ENCODE measurements at regions not wholly inside any gene's neighbourhood (a gene's known extent, or its start where the extent isn't known, plus 50 kb on each side); places are given as distances from the start of the nearest gene placed in this dataset.
A peak's percentile ranks its signal among the peaks of the same experiment; 100 is the strongest.

DNA sequence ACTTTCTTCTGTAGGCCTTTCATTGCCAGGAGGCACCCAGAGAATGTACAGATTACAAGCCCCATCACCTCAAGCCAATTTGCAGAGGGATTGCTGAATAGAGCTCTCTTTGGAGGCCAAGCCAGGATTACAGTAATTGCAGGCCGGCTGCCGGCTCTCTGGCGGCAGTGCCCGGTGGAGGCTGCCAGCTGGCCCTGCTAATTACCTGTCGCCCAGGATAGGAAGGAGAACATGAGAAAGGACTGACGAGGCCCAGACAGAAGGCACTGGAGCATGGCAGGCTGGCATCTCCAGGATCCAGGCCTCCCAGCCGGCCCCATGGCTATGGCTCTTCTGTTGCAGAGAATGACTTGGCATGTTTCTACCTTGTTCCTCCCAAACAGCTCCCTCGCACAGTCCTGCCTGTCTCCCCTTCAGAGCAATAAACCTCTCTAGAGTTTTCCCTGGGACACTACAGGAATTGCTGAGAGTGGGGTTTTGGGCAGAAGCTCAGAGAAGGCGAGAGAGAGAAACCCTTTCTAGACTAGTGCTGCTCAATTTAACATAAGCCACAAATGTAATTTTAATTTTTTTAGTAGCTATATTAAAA lies 273.6 kb upstream of the PROK2 start:
- peak; percentile 2 for DNase-seq

DNA sequence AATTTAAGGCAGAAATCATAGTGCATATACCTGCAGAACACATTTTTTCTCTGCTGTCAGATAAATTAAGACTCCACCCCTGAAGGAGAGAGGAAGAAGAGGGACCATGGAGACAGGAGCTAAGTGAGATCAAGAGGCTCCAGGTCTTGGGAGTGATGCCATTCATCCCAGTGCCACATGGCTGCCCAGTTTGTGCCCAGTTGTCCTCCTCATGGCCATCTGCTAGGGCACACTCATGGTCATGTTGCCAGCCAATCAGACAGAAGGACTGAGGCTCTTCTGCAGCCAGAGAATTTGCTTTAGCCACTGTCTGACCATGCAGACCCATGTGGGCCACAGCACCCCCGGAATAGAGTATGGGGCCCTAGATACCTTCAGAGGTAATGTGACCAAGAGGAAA lies 270.5 kb upstream of the PROK2 start:
- DNase-seq = no peak

DNA sequence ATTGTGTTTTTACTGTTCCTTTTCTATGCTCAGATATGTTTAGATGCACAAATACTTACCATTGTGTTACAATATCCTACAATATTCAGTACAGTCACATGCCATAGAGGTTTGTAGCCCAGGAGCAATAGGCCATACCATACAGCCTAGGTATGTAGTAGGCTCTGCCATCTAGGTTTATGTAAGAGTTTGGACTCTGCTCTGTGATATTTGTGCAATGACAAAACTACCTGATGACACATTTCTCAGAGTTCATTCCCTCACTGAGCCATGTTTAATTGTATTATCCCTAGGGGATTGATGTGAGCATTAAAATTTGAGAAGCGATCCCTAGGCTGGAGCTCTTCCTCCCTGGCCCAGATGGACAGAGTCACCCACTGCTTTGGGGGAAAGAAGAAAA lies 270.0 kb upstream of the PROK2 start:
- no peak for DNase-seq

DNA sequence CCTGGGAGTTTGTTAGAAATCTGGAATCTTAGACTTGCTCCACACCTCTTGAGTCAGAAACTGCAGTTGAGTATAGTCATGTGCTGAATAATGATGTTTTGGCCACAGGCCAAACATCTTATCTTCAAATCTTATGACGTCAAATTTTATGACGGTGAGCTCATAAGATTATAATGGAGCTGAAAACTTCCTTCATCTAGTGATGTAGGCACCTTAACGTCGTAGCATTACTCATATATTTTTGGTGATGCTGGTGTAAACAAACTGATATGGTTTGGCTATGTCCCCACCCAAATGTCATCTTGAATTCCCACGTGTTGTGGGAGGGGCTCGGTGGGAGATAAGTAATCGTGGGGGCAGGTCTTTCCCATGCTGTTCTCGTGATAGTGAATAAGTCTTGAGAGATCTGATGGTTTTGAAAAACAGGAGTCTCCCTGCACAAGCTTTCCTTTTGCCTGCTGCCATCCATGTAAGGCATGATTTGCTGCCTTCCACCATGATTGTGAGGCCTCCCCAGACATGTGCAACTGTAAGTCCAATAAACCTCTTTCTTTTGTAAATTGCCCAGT lies 268.0 kb upstream of the PROK2 start:
- no peak for DNase-seq

DNA sequence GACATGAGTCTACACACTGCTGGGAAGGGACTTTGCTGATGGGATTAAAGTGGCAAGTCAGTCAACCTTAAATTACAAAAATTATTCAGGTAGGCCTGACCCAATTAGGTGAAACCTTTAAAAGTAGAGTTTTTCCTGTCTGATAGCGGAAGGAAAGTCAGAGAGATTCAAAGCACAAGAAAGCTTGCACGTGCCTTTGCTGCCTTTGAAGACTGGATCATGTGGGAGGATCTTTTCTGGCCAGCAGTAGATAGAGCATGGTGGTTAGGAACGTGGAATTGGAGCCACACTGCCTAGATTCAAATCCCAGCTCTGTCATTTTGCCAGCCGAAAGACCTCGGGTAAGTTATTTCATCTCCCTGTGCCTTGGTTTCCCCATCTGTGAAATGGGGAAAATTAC lies 265.8 kb upstream of the PROK2 start:
- DNase-seq = no peak

DNA sequence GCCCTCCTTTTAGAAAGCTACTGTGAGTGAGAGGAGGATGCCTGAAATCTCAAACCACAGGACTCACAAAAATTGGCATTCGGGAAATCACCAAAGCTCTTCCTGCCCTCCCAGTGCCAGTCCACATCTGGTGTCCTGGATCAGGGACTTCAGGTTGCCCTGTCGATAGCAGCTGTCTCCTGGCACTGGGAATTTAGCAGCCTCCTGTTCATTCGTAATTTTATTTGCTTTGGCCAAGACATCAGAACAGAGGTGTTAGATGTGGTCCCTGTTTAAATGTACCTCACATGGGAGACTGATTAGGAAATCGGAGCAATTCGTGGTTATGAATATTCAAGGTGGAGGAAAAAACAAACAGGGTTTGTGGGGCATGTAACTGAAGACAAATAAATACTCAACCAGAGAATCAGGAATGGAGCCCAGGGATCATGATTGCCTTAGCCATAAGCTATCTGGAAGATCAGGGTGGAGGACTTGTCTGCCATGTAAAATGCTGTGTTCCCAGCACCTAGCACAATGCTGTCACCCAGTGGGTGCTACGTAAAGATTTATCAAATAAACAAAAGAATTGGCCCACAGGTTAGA lies 265.2 kb upstream of the PROK2 start:
- DNase-seq = no peak

DNA sequence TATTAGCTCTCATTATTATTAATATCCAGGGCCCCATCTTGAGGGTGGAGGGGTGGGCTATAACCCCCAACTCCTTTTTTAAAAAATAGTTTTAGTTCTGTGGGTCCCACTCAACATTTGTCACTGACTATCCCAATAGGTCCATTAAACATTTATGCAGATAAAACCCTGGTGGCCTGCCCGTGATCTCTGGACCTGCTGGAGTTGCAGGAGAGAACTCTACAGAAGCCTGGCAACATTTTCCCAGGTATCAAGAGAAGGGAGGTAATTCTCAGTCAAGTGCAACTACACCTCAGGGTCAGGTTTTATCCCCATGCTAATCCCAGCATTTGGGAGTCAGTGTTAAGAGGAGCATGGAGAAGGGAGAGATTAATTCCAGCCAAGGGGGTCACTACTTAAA lies 264.4 kb upstream of the PROK2 start:
- DNase-seq = no peak

DNA sequence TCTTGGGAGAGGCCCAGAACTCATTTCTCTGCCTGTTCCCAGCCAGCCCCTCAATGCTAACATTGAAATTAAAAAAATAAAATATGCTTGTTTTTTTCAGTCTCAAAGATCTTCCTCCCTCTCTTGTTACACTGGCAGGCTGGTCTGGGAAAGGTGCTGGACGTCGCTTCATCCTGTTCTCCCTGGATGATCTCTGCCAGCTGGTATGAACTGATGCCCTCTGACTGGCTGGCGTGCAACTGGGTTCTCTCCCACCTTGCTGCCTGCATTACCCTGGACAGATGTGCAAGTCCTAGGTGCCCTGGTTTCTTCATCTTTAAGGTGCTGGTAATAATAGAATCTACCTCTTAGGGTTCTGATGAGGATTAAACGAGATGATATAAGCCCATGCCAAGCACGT lies 263.9 kb upstream of the PROK2 start:
- no peak for DNase-seq

DNA sequence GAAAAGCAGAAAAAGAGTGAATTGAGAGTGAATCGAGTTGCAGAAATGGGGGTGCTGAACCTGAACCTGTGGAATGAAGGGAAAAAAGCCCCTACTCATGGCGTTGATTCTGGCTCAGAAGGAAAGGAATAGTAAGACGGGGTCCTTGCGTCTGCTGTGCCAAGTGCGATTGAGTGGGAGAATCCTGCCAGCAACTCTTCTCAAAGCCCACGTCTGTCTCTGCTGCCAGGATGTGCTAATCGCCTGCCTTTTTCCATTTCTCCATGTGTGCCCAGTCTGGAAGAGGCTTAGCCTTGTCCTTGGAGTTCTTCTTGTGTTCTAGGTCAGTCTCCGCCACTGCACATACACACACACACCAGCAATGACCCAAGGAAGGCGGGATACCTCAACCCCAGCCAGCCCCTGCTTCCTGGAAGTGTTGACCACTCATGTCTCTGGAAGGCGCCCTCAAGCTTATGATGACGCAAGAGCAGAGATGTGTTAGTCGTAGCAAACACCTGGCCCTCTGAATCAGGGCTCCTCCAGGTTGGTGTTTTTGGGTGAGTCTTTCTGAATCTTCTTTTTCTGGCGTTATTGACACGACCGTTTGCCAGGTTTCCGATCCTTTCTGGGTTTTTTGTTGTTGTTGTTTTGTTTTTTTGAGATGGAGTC lies 262.4 kb upstream of the PROK2 start:
- no peak for DNase-seq

DNA sequence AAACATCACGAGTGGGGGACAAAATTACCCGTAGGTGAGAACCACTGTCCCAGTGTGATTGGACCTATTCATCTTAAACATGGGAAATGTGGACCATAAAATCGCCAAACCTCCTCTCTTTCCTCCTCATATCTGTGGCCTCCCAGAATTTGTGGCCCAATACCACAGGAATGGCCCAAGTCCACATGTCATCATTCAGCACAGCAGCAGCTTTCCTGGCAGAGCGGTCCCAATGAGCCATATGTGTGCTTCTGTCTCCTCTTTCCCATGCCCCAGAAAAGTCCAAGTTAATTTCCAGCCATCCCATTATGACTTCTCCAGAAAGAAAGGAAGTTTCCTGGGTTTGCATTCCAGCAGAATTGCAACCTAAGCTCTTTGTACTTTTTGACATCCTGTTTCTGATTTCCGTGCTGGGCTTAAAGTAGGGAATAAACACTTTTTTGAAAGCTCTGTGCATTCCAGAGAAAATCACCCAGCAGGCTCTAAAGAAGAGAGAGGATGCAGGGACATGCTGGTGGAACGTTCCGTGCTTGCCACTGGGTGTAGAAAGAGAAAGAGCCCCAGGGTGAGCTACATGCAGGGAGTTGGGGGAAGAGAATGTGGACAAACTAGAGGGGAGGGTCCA lies 259.4 kb upstream of the PROK2 start:
- no peak for DNase-seq

DNA sequence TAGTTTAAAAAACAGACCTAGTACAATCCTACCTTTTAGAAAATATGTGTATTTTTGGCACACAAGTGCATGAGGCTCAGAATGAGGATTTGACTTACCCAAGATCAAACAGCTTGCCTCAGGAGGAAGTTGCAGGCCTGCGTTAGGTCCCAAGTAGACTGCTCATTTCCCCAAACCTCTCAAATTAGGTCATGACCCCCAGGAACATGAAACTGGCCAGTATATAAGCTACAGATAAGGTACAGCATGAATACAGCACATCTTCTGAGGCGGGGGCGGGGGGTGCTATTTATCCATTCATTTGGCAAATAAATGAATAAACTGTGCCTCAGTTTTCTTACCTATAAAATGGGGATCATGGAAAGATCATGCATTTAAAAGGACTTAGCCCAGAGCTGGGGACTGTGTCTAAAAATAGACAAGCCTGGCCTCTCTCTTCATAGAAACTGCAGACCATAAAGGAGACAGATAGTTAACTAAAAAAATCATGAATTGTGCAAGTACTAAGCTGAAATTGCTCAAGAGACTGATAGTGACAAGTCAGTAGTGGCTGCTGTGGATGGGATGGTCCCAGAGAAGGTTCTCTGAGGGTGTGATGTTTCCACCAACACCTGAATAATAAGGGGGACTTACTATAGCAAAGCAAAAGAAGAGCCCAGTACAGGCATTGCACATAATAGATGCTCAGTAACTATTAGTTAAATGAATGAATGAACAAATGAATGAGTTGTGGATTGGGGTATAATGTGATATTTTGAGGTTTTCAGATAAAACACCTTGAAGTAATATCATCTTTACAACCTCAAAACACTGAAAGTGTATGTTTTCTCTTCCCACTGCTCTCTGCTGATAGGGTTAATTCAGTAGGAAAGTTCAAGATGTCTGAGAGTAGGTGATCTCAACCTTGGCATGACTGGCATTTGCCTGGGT lies 258.5 kb upstream of the PROK2 start:
- no peak for DNase-seq

DNA sequence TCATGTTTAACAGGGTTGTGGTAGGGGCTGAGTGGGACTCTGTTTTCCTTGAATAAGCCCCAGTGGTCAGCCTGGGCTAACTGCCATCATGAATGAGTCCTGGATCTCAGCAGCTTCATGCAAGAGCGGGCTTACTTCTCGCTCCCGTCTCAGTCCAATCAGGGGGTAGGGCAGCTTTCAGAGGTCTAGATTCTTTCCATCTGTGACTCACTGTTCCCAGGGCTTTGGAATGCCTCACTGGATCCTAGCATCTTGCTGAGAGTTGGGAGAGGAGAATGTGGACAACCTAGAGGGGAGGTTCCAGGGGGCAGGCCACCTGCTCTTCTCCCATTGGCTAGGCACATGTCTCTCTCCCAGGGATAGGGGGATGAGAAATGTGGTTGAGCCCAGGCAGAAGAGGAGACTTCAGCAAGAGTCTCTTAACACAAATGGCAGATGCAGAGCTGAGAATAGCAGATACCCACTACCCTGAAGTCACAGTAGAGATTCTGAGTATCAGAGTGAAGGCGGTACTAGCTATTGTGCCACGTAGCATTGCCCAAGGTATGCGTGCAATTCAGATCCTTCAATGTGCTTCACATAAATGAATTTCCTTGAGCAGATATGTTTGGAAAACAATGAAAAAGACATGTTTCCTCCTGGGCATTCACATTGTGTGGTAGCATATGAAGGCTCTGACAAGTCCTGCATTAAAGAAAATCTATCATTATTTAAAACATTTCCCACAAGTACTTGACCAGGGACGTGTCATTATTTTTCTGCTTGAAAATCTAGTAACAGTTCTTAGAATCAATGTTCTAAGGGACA lies 257.7 kb upstream of the PROK2 start:
- DNase-seq = no peak

DNA sequence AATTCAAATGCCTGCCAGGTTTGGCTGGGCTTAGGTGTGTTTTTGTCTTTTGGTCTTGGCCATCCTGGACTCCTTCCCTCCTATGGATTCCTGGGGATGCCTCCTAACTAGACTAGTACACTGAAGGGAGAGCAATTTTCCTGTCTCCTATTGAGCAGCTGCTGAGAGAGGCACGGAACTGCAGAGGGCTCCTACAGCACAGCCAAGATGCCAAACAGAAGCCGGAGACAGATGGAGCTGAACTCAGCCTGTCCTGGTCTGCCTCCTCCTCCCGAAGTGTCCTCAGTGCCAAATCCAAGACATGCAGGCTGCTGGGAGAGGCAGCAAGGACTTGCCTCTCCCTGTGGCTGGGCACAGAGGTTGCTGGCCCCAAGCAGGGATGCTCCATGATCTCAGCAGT lies 256.6 kb upstream of the PROK2 start:
- no peak for DNase-seq

DNA sequence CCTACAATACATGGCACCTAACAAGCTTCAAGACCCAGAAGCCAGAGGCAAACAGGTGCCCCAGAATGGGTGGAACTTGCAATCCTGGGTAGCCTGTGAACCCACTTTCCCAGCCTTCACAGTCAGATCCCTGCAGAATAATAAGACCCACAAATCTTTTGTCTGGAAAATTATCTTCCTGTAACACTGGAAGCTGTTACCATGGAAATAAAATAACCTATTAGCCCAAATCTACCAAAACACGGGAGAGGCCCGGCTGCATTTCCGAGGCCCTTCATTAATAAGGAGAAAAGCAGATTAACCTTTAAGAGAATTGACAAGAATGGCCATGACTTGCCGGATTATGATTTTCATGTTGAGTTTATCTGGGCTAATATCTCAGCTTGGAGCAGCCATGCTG lies 256.1 kb upstream of the PROK2 start:
- DNase-seq = no peak

DNA sequence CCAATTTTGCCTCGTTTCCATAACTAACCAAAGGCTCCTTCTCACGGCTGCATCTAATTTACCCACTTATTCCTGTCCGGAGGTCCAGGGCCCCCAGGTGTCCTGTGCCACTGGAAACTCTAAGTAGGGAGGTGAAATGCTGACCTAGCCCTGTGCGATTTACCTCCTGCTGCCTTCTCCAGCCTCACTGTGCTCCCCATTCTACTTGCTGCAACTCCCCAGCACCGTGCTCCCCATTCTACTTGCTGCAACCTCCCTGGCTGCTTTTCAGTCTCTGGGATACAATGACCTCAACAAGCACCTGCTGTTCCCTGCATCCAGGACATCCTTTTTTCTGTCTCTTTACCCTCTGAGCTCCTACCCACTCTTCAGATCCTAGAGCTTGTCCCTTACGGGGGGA lies 254.7 kb upstream of the PROK2 start:
- no peak for DNase-seq

DNA sequence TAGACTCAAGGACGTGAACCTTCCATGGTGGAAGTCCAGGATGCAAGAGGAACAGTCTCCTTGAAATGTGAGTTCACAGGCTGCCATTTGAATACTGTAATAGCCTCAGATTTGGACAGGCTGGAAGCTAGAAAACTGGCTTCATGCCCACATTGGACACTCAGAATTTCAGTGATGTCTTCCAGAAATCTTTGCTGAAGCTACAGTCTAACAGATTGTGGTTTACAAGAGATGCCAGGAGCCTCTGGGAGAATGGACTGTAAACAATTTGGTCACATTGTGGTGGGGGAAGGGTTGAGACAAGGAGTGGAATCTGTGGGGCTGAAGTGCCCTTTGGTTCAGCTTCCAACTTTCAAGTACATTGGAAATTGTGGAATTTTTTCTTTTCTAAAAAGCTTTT lies 252.0 kb upstream of the PROK2 start:
- DNase-seq = no peak

DNA sequence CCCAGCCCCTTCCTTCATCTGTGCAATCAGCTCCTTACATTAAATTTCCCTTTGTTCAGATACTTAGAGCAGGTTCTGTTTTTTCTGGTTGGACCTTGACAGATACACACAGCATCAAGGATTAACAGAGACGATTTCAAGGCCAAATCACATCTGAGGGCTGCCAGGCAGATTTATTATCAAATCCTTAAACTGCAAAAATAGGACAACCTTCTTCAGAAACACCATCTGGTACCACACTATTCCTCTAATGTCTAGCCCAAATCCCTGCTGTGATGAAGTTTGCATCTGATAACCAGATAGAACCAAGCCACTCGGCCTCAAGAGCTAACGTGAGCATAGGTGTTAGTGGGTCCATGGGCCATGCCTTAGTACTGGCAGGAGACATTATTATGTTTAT lies 250.7 kb upstream of the PROK2 start:
- DNase-seq = no peak

DNA sequence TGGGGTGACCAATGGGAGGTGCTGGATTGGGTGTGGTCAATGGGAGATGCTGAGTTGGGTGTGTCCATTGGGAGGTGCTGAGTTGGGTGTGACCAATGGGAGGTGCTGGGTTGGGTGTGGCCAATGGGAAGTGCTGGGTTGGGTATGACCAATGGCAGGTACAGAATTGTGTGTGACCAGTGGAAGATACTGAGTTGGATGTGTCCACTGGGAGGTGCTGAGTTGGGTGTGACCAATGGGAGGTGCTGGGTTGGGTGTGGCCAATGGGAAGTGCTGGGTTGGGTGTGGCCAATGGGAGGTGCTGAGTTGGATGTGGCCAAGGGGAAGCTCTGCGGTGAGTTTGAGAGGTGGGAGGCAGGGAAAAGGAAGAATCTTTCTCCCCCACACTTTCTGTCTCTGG lies 250.0 kb upstream of the PROK2 start:
- no peak for DNase-seq

DNA sequence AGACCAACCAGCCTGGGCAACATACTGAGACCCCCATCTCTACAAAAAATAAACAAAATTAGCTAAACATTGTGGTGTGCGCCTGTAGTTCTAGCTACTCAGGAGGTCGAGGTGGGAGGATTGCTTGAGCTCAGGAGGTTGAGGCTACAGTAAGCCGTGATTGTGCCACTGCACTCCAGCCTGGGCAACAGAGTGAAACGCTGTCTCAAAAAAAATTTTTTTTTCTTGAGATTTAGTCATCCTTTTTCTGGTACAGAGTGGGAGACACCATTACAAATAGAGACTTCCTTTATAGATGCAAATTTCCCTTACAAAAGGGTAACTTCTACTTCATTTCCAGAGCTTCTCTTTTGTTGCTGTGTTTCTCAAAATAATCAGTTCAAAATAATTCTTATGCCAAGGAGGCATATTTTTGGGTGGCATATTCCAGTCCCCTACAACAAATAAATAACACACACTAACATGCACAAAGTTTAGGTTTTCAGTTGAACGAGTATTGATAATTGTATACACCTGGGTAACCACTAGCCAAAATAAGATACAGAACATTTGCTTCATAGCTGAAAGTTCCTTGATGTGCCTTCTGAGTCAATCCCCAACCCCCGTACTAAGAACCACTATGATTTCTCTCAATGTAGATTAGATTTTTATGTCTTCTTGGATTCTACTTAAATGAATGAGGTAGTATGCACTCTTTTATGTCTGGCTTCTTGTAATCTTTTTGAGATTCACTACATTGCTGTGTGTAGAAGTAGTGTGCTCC lies 248.9 kb upstream of the PROK2 start:
- no peak for DNase-seq

DNA sequence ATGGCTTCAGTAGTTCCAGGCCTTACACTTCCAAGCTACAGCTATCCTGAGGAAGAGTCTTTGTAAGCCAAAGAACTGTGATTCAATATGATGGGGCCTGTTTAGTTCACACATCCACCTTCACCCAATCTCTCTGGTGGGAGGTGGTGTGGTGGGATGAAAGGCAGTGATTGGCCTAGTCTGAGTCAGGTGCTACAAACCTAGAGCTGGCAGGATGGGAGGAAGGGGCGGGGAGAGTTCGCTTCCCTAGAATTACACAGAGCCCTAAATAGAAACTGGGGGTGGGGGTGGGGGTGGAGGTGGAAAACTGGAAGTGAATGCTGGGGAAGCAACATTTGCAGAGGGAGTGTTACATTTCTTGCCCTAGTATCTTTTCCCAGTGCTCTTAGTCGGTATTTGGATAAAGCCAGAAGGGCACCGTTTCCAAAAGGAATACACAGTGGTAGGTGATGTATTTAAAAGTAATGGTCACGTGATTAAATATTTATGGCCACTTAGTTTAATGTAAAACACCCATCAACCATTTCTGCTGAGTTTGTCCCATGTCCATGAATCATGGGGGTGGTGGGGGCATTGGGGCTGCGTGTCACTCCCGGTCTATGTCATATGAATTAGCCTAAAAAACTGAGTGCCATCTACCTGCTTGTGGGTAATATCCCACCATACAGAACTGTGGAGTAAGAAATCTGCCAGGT lies 247.6 kb upstream of the PROK2 start:
- DNase-seq = no peak

DNA sequence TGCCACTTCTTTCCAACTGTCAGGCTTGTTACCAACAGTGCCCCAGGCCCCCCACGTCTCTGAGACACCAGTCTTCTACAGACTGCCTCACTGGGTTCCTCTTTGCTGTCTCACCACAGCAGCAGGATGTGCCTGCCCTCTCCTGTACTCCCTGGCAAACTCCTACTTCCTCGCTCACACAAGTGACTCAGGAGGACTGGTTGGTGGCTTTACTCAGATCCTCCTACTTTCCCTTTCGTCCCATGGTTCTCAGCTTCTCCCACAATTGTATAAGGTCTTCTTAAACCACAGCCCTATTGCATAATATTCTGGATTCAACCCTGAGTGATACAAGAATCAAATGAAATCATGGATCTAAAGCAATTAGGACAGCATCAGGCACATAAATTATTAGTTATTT lies 246.6 kb upstream of the PROK2 start:
- no peak for DNase-seq

All from SHP77 treated with DMSO at 0.1 percent for 48 hours (cell line).